Vagina (tissue), 2 donors: ENCODE measurements at regions not wholly inside any gene's neighbourhood (a gene's known extent, or its start where the extent isn't known, plus 50 kb on each side); places are given as distances from the start of the nearest gene placed in this dataset.

Experiments used
- DNase-seq, 2 donors: peaks; one replicate each; pipeline ENCODE4 v3.0.0-alpha.2; 2017; ENCODE audit errors: extremely low spot score in 2 of 2
- H3K27ac ChIP-seq: fragments of 200-600 bp; sonication (generic); one replicate; pipeline ENCODE4 v1.5.1; 2019
- H3K27me3 ChIP-seq: fragments of 200-600 bp; sonication (generic); one replicate; pipeline ENCODE4 v1.5.1; 2019
- H3K36me3 ChIP-seq, 2 donors: fragments of 200-600 bp; sonication (generic); one replicate each; pipeline ENCODE4 v1.5.1; 2017 to 2019
- H3K4me1 ChIP-seq: fragments of 200-600 bp; sonication (generic); one replicate; pipeline ENCODE4 v1.5.1; 2019
- H3K4me3 ChIP-seq, 2 donors: fragments of 200-600 bp; sonication (generic); 1 replicate in 1 of 2; 2 replicates in 1 of 2; pipeline ENCODE4 v1.5.1; 2016 to 2019
- H3K9me3 ChIP-seq: fragments of 200-600 bp; sonication (generic); one replicate; pipeline ENCODE4 v1.5.1; 2019
- CTCF ChIP-seq, 3 experiments: fragments of 450-650 bp in 2 of 3; fragments of 200-600 bp in 1 of 3; sonication (generic) in 1 of 3; IDR thresholded peaks; one replicate each; pipeline ENCODE4 v1.5.1; 2017 to 2019; ENCODE audit warnings: antibody characterized with exemption in 3 of 3, mild to moderate bottlenecking in 2 of 3, moderate library complexity in 2 of 3
- POLR2A ChIP-seq, 2 donors: fragments of 450-650 bp; IDR thresholded peaks; one replicate each; pipeline ENCODE4 v1.6.1; 2017; ENCODE audit warnings: antibody characterized with exemption in 2 of 2, mild to moderate bottlenecking in 2 of 2, moderate library complexity in 2 of 2
- POLR2AphosphoS5 ChIP-seq, 2 donors: sonication (generic); formaldehyde crosslinking; IDR thresholded peaks; one replicate each; pipeline ENCODE4 v1.9.0; 2017; ENCODE audit warnings: antibody characterized with exemption in 2 of 2, mild to moderate bottlenecking in 2 of 2, low read depth in 1 of 2; ENCODE audit not compliant: insufficient read depth in 1 of 2
- intact Hi-C: fragments of 100-400 bp; cut with DNase I; formaldehyde crosslinking; loops from one replicate; pipeline ENCODE4 v1.15.1; 2023

DNA sequence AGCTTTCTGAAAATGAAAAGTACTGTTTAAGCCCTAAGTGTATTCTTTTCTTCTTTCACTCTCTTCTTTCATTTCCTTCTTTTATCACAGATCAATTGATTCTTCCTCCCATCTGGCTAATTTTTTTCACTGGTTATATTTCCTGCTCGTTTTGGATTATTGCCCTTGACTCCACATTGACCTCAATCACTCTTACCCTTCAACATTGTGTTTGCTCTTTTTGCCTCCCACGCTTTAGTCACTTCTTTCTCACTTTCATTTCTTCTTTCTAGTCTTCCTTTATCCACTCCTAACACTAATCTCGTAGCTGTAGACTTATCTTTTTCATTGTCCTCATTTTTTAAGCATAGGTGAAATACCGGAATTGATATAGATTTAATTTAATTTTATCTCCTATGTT is 320.3 kb upstream of the VRK2 start:
- H3K27ac ChIP-seq: no peak overlapping the region
- no peak for DNase-seq
- TF ChIP-seq POLR2A (IDR thresholded peaks at IDR 0.05): no peak
- no peak for TF ChIP-seq POLR2AphosphoS5 (IDR thresholded peaks at IDR 0.05; ENCODE audit: insufficient read depth in 1 of 2, low read depth in 1 of 2)
- no peak for TF ChIP-seq CTCF (IDR thresholded peaks at IDR 0.05)
- no peaks in the 10 kb centered on the region for H3K9me3 ChIP-seq
- H3K4me3 ChIP-seq: no peak overlapping the region
- intact Hi-C loops: no loop called here
- H3K36me3 ChIP-seq: no peaks in the 10 kb centered on the region
- H3K4me1 ChIP-seq: no peaks in the 10 kb centered on the region
- H3K27me3 ChIP-seq: no peaks in the 10 kb centered on the region

DNA sequence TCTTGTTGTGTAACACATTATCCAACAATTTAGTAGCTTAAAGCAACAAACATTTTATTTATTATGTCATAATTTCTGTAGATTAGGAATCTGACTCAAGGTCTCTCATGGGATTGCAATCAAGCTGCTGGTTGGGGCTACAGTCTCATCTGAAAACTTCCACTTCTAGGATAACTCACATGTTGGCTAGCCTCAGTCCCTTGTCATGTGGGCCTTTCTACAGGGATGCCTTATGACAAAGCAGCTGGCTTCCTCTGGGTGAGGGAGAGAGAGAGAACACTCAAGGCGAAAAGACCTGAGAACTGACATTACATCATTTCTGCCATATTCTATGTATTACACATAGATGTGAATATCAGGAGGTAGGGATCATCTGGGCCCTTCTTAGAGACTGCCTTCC is 317.9 kb upstream of the VRK2 start:
- Histone ChIP-seq H3K27me3 (no peaks in the 10 kb centered on the region), H3K4me1 (no peaks in the 10 kb centered on the region), H3K36me3 (no peaks in the 10 kb centered on the region), H3K27ac (no peak overlapping the region), H3K9me3 (no peaks in the 10 kb centered on the region), H3K4me3 (no peak overlapping the region)
- intact Hi-C loops: no loop called here
- TF ChIP-seq POLR2A (IDR thresholded peaks at IDR 0.05) (no peak), POLR2AphosphoS5 (IDR thresholded peaks at IDR 0.05; ENCODE audit: insufficient read depth in 1 of 2, low read depth in 1 of 2) (no peak)
- no peak for DNase-seq

DNA sequence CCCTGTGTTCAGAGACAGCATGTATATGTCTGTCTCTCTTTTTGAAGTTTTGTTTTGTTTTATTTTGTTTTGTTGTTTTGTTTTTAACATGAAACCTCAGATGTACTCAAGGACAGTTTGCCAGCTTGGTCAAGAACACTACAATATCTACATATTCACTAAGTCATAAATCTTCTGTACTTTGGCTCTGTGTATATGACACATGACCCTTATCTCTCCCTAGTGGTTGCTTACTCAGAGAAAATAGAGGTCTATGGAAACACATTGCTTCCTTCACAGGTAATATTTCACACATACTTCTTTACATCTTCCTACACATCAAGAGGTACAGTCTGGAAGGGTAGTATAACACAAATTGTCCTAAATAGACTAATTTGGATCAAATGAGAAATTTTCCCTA is 312.6 kb upstream of the VRK2 start:
- DNase-seq: no peak

DNA sequence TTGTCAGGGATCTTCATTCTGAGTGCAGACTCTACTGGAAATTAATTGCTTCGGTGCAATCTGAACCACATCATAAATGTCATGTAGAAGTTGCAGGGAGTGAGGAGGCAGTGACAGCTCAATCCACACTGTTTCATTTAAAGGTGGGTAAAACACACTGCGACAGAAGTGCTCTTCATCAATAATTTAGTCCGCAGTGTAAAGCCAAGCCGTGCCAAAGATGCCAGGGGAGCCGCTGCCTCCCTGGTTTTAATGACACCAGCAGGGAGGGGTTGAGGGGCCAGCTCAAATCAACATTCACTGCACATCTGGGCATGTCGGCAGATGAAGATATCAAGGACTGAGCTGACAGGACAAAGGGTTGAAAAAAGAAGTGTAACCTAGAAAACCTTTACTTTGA is 305.7 kb upstream of the VRK2 start:
- Histone ChIP-seq H3K27ac (no peak overlapping the region), H3K4me3 (no peak overlapping the region), H3K9me3 (no peaks in the 10 kb centered on the region), H3K27me3 (no peaks in the 10 kb centered on the region), H3K4me1 (no peaks in the 10 kb centered on the region), H3K36me3 (no peaks in the 10 kb centered on the region)
- DNase-seq: no peak
- intact Hi-C loops: no loop called here
- no peak for TF ChIP-seq CTCF (IDR thresholded peaks at IDR 0.05)
- TF ChIP-seq POLR2A (IDR thresholded peaks at IDR 0.05): no peak
- TF ChIP-seq POLR2AphosphoS5 (IDR thresholded peaks at IDR 0.05; ENCODE audit: insufficient read depth in 1 of 2, low read depth in 1 of 2): no peak

More for the DNA sequence above, 312.6 kb upstream of the VRK2 start:
- Histone ChIP-seq H3K27ac (no peak overlapping the region), H3K4me3 (no peak overlapping the region), H3K27me3 (no peaks in the 10 kb centered on the region), H3K9me3 (no peaks in the 10 kb centered on the region), H3K36me3 (no peaks in the 10 kb centered on the region), H3K4me1 (no peaks in the 10 kb centered on the region)
- no peak for TF ChIP-seq CTCF (IDR thresholded peaks at IDR 0.05)
- TF ChIP-seq POLR2AphosphoS5 (IDR thresholded peaks at IDR 0.05; ENCODE audit: insufficient read depth in 1 of 2, low read depth in 1 of 2): no peak
- TF ChIP-seq POLR2A (IDR thresholded peaks at IDR 0.05): no peak
- intact Hi-C loops: no loop called here

GRCh38 chr2:57753636-57754035 is 293.0 kb upstream of the VRK2 start:
- H3K27me3 ChIP-seq: no peaks in the 10 kb centered on the region
- intact Hi-C loops: no loop called here
- no peak overlapping the region for H3K4me3 ChIP-seq

More at GRCh38 chr2:57753636-57754035, 293.0 kb upstream of the VRK2 start:
- Histone ChIP-seq H3K27ac (no peak overlapping the region), H3K9me3 (no peaks in the 10 kb centered on the region), H3K36me3 (no peaks in the 10 kb centered on the region), H3K4me1 (no peaks in the 10 kb centered on the region)
- TF ChIP-seq CTCF (IDR thresholded peaks at IDR 0.05) (no peak), POLR2AphosphoS5 (IDR thresholded peaks at IDR 0.05; ENCODE audit: insufficient read depth in 1 of 2, low read depth in 1 of 2) (no peak), POLR2A (IDR thresholded peaks at IDR 0.05) (no peak)
- DNase-seq: no peak
